Thyroid gland (tissue), 4 donors: ENCODE measurements at regions not wholly inside any gene's neighbourhood (a gene's known extent, or its start where the extent isn't known, plus 50 kb on each side); places are given as distances from the start of the nearest gene placed in this dataset.

Experiments
- CTCF ChIP-seq, 6 experiments: fragments of 200-600 bp in 3 of 6; fragments of 450-650 bp in 3 of 6; sonication (generic) in 3 of 6; IDR thresholded peaks; one replicate each; pipeline ENCODE4 v1.5.1; 2016 to 2019; ENCODE audit warnings: antibody characterized with exemption in 6 of 6, mild to moderate bottlenecking in 2 of 6, inconsistent platforms in 1 of 6, moderate library complexity in 1 of 6
- POLR2A ChIP-seq, 2 donors: fragments of 450-650 bp; IDR thresholded peaks; one replicate each; pipeline ENCODE4 v1.6.1; 2017; ENCODE audit warnings: antibody characterized with exemption in 2 of 2, mild to moderate bottlenecking in 2 of 2, moderate library complexity in 1 of 2

GRCh38 chr17:71472809-71473789 lies 647.7 kb upstream of the SOX9 start:
- TF ChIP-seq POLR2A (IDR thresholded peaks at IDR 0.05) = no peak
- peak in 5 of 6 experiments; percentile 33 to 71 (median 66) for TF ChIP-seq CTCF (IDR thresholded peaks at IDR 0.05)
